ENCODE measurements at regions not wholly inside any gene's neighbourhood (a gene's known extent, or its start where the extent isn't known, plus 50 kb on each side); places are given as distances from the start of the nearest gene placed in this dataset.
A peak's percentile ranks its signal among the peaks of the same experiment; 100 is the strongest.
"Not testable (repeated sequence)": the region's sequence is repeated elsewhere in the genome, so short reads cannot be mapped to it uniquely, and the experiment has no call there.

- DNase-seq = no peak
Measured at GRCh38 chr3:181530584-181530983, 181.1 kb upstream of the SOX2 start.

GRCh38 chr3:181521831-181522230 lies 189.9 kb upstream of the SOX2 start:
- DNase-seq = no peak

GRCh38 chr3:181518222-181518621 lies 193.5 kb upstream of the SOX2 start:
- DNase-seq = no peak

- DNase-seq = no peak
Measured at GRCh38 chr3:181512787-181513186, 198.9 kb upstream of the SOX2 start.

GRCh38 chr3:181510500-181510899 lies 201.2 kb upstream of the SOX2 start:
- no peak for DNase-seq

GRCh38 chr3:181497358-181497757 lies 214.4 kb upstream of the SOX2 start:
- no peak for DNase-seq

GRCh38 chr3:181493423-181493822 lies 218.3 kb upstream of the SOX2 start:
- no peak for DNase-seq

GRCh38 chr3:181488536-181488935 lies 223.2 kb upstream of the SOX2 start:
- DNase-seq = no peak

- DNase-seq = peak; percentile 89
Measured at GRCh38 chr3:181487236-181487978, 224.3 kb upstream of the SOX2 start.

GRCh38 chr3:181486141-181486885 lies 225.4 kb upstream of the SOX2 start:
- peak; percentile 55 for DNase-seq

- DNase-seq = no peak
Measured at GRCh38 chr3:181484026-181484425, 227.7 kb upstream of the SOX2 start.

- DNase-seq = not testable (repeated sequence)
Measured at GRCh38 chr3:181475146-181475545, 236.6 kb upstream of the SOX2 start.

GRCh38 chr3:181470349-181470748 lies 241.4 kb upstream of the SOX2 start:
- DNase-seq = no peak

- DNase-seq = no peak
Measured at GRCh38 chr3:181464033-181464694, 247.6 kb upstream of the SOX2 start.

GRCh38 chr3:181461381-181461780 lies 250.3 kb upstream of the SOX2 start:
- no peak for DNase-seq

- no peak for DNase-seq
Measured at GRCh38 chr3:181459516-181459915, 252.2 kb upstream of the SOX2 start.

- no peak for DNase-seq
Measured at GRCh38 chr3:181458857-181459256, 252.9 kb upstream of the SOX2 start.

- no peak for DNase-seq
Measured at GRCh38 chr3:181457756-181458155, 254.0 kb upstream of the SOX2 start.

GRCh38 chr3:181457190-181457589 lies 254.5 kb upstream of the SOX2 start:
- no peak for DNase-seq

GRCh38 chr3:181455276-181455675 lies 256.4 kb upstream of the SOX2 start:
- DNase-seq = no peak

- no peak for DNase-seq
Measured at GRCh38 chr3:181454451-181455027, 257.2 kb upstream of the SOX2 start.

GRCh38 chr3:181446741-181447140 lies 265.0 kb upstream of the SOX2 start:
- DNase-seq = no peak

- DNase-seq = no peak
Measured at GRCh38 chr3:181442066-181442465, 269.7 kb upstream of the SOX2 start.

GRCh38 chr3:181432992-181433391 lies 278.7 kb upstream of the SOX2 start:
- no peak for DNase-seq

Data from NCI-H774 (cell line).